Fibroblast of lung (primary cell): ENCODE measurements at regions not wholly inside any gene's neighbourhood (a gene's known extent, or its start where the extent isn't known, plus 50 kb on each side); places are given as distances from the start of the nearest gene placed in this dataset.
"Not testable (repeated sequence)": the region's sequence is repeated elsewhere in the genome, so short reads cannot be mapped to it uniquely, and the experiment has no call there.

ENCODE experiments used
- DNase-seq, 2 donors: peaks; one replicate each; pipeline versions ENCODE4 v3.0.0 to v3.0.0-alpha.2; 2010; ENCODE audit warnings: low read depth in 2 of 2
- H2AFZ ChIP-seq: 2 replicates; pipeline ENCODE4 v1.5.1; 2012; ENCODE audit warnings: low read length, control low read depth, inconsistent platforms
- H3K27ac ChIP-seq: 2 replicates; pipeline ENCODE4 v1.5.1; 2011; ENCODE audit warnings: low read length, control low read depth; ENCODE audit not compliant: insufficient read depth
- H3K27me3 ChIP-seq: 2 replicates; pipeline ENCODE4 v1.5.1; 2011; ENCODE audit warnings: mild to moderate bottlenecking, low read length; ENCODE audit not compliant: control insufficient read depth, insufficient read depth
- H3K36me3 ChIP-seq: 2 replicates; pipeline ENCODE4 v1.5.1; 2011; ENCODE audit warnings: low read length; ENCODE audit not compliant: control insufficient read depth, insufficient read depth
- H3K4me1 ChIP-seq: 2 replicates; pipeline ENCODE4 v1.5.1; 2011; ENCODE audit warnings: low read length; ENCODE audit not compliant: control insufficient read depth, insufficient read depth; ENCODE audit errors: extremely low read depth
- H3K4me2 ChIP-seq: 2 replicates; pipeline ENCODE4 v1.5.1; 2011; ENCODE audit warnings: low read length, control low read depth; ENCODE audit not compliant: insufficient read depth; ENCODE audit errors: extremely low read depth
- H3K4me3 ChIP-seq, 4 experiments: fragments of 200-600 bp in 1 of 4; sonication (generic) in 1 of 4; replicated peaks in 1 of 4; 2 replicates each; pipeline ENCODE4 v1.5.1; 2011 to 2016; ENCODE audit warnings: low read length in 4 of 4, low read depth in 3 of 4, mild to moderate bottlenecking in 3 of 4, control low read depth in 2 of 4, inconsistent platforms in 1 of 4, mixed read lengths in 1 of 4; ENCODE audit not compliant: insufficient read depth in 1 of 4; ENCODE audit errors: control extremely low read depth in 1 of 4
- H3K79me2 ChIP-seq: 2 replicates; pipeline ENCODE4 v1.5.1; 2012; ENCODE audit warnings: mild to moderate bottlenecking, low read length, inconsistent platforms; ENCODE audit not compliant: control insufficient read depth, insufficient read depth
- H3K9ac ChIP-seq: 2 replicates; pipeline ENCODE4 v1.5.1; 2011; ENCODE audit warnings: mild to moderate bottlenecking, low read length, control low read depth; ENCODE audit not compliant: insufficient read depth
- H3K9me3 ChIP-seq: 2 replicates; pipeline ENCODE4 v1.5.1; 2012; ENCODE audit warnings: low read depth, low read length; ENCODE audit not compliant: control insufficient read depth, insufficient read depth
- H4K20me1 ChIP-seq: 2 replicates; pipeline ENCODE4 v1.5.1; 2011; ENCODE audit warnings: low read length; ENCODE audit not compliant: control insufficient read depth, insufficient read depth; ENCODE audit errors: extremely low read depth
- CTCF ChIP-seq, 2 donors: IDR thresholded peaks in 1 of 2; conservative IDR thresholded peaks in 1 of 2; 1 replicate in 1 of 2; 2 replicates in 1 of 2; pipeline ENCODE4 v1.5.1; 2011 to 2012; ENCODE audit warnings: low read length in 2 of 2, control low read depth in 1 of 2, inconsistent platforms in 1 of 2, low read depth in 1 of 2, mild to moderate bottlenecking in 1 of 2
- EZH2 ChIP-seq: IDR thresholded peaks from 2 replicates; pipeline ENCODE4 v1.5.1; 2012; ENCODE audit warnings: low read length, control low read depth, mild to moderate bottlenecking; ENCODE audit errors: missing control alignments

- Histone ChIP-seq H2AFZ (no peak overlapping the region), H3K27me3 (no peaks in the 10 kb centered on the region), H3K4me2 (no peak overlapping the region), H3K4me3 (no peak overlapping the region), H3K36me3 (no peaks in the 10 kb centered on the region), H3K9ac (no peak overlapping the region), H3K9me3 (no peaks in the 10 kb centered on the region), H4K20me1 (no peaks in the 10 kb centered on the region), H3K27ac (no peak overlapping the region), H3K79me2 (no peaks in the 10 kb centered on the region), H3K4me1 (no peaks in the 10 kb centered on the region)
- TF ChIP-seq CTCF (conservative IDR thresholded peaks at IDR 0.05 in 1 of 2, IDR thresholded peaks at IDR 0.05 in 1 of 2; ENCODE audit: low read depth in 1 of 2, low read length in 2 of 2) (no peak), EZH2 (no peak)
- no peak for DNase-seq
These were observed 586.0 kb downstream of the FLRT2 start for GRCh38 chr14:86115972-86116371.

GRCh38 chr14:86110871-86111270 lies 580.9 kb downstream of the FLRT2 start:
- H3K27me3 ChIP-seq, H3K4me3 ChIP-seq, H3K27ac ChIP-seq, H4K20me1 ChIP-seq, DNase-seq, H3K4me2 ChIP-seq, H3K79me2 ChIP-seq, H3K4me1 ChIP-seq, H3K36me3 ChIP-seq, H2AFZ ChIP-seq, H3K9me3 ChIP-seq, H3K9ac ChIP-seq: not testable (repeated sequence)

- H3K27ac ChIP-seq = no peak overlapping the region
- H3K36me3 ChIP-seq = no peaks in the 10 kb centered on the region
- no peak overlapping the region for H3K4me2 ChIP-seq
- H3K79me2 ChIP-seq = no peaks in the 10 kb centered on the region
- no peak overlapping the region for H3K4me3 ChIP-seq
- no peak for DNase-seq
- TF ChIP-seq EZH2 (no peak), CTCF (conservative IDR thresholded peaks at IDR 0.05 in 1 of 2, IDR thresholded peaks at IDR 0.05 in 1 of 2; ENCODE audit: low read depth in 1 of 2, low read length in 2 of 2) (no peak)
- H3K4me1 ChIP-seq = no peaks in the 10 kb centered on the region
- no peaks in the 10 kb centered on the region for H3K27me3 ChIP-seq
- no peaks in the 10 kb centered on the region for H4K20me1 ChIP-seq
- no peak overlapping the region for H2AFZ ChIP-seq
- H3K9me3 ChIP-seq = no peaks in the 10 kb centered on the region
- no peak overlapping the region for H3K9ac ChIP-seq
These were observed 574.8 kb downstream of the FLRT2 start for GRCh38 chr14:86104691-86105265.
